EL (cell line): ENCODE measurements at regions not wholly inside any gene's neighbourhood (a gene's known extent, or its start where the extent isn't known, plus 50 kb on each side); places are given as distances from the start of the nearest gene placed in this dataset.

Experiments used
- DNase-seq: peaks from one replicate; pipeline ENCODE4 v3.0.0-alpha.2; 2016

DNA sequence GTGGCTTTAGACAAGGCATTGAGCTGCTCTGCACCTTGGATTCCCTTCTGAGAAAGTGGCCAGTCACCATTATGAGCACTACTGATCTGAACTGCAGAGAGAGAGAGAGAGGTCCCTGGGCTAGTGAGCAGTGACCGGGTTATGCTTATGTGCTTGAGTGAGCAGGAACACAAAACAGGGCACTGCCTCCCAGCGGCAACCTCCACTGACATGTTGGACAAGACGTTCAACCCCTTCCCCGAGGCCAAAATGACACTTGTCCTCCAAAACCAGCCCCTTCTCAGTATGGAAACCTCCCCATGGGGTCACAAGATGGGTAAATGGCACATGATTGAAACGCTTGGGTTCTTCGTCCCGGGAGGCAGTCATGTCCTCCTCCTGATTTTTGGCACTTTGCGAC, 339.4 kb upstream of the ZMIZ1 start:
- DNase-seq, result no peak

DNA sequence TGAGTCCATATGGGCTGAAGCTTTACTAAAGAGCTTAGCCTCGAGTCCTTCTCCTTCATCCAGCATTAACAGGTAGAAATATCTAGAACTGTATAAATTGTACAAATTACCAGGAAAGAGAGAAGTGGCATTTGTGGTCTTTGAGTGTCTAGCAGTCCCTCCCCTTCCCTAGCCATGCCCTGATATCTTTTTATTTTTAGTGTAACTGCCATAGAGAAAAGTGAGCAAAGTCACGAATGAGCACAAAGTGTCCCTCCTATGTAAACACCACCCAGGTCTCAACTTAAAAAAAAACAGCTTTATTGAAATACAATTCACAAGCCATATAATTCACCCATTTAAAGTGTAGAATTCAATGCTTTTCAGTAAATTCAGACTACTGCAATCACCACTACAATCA, 339.0 kb upstream of the ZMIZ1 start:
- no peak for DNase-seq

DNA sequence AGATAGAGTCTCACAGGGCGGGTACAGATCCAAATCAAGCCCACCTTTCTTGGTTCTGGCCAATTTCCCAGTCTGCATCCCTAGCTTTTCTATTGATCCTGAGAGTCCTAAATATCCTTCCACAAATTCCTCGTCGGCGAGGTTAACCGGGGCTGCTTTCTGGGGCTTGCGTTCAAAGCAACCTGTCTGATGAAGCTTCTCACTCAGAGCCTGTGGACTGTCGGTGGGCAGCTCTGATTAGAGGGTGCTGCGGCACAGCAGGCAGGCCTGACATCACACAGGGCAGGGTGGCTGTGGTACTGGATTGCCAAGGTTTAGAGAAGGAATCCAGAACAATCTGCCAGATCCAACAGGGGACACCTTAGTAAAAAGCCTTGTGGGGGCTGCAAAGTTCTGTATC, 338.0 kb upstream of the ZMIZ1 start:
- no peak for DNase-seq

DNA sequence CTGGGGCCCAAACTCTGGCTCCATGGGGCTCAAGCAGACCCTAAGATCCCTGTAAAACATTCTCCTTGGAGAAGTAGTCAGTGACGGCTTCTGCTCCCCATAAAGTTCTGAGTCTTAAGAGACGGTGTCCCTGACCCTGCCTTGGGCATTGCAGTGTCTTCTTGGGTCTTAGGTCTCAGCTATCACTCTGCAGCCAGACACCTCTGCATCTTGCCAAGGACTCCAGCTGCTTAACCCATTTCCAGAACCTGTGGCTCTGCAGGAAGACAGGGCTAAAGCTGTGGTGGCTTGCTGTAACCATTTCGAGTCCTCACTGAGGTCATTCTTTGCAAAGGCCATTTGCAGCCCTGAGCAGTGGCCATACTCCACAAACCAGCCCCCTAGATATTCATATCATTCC, 337.1 kb upstream of the ZMIZ1 start:
- DNase-seq, result no peak

DNA sequence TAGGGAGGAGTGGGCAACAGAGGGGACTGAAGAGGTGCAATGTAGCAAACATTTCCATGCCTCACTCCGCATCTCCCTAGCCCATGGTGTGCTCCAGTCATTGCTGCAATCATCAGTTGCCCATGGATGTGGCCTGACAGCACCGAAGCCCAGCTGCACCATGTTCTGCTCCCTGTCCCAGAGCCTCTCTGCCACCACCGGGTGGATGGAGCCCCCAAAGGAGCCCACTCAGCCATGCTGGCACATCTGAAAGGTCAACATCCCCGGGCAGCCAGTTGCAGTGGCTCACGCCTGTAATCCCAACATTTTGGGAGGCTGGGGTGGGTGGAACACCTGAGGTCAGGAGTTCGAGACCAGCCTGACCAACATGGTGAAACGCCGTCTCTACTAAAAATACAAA, 336.4 kb upstream of the ZMIZ1 start:
- no peak for DNase-seq

DNA sequence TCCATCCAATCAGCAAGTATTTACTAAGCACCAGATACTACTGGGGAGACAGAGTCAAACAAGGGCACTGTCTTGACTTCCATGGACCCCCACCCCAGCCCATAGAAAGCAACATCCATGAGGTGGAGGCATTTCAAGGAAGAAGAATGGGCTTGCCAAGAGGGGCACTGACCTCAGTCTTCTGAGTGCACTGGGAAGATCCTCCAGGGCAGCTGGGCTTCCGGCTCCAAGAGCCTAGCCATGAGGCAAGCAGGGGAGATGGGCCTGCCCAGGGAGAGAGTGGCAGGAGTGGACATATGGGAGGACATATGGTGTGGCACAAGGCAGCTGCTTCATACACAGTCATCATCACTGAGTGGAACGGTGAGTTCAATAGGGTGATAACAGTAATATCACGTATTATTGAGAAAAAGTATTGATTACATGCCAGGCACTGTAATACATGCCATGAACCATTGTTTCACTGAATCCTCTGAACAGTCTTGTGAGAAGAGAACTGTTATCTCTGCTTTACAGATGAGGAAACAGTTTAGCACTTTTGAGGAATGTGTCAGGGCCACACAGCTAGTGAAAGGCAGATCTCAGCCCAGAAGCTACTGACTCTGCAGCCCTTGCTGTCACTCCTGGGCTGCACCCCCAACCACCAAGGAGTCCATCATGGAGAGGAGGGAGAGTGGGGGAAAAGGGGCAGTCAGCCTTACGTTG, 331.7 kb upstream of the ZMIZ1 start:
- no peak for DNase-seq

DNA sequence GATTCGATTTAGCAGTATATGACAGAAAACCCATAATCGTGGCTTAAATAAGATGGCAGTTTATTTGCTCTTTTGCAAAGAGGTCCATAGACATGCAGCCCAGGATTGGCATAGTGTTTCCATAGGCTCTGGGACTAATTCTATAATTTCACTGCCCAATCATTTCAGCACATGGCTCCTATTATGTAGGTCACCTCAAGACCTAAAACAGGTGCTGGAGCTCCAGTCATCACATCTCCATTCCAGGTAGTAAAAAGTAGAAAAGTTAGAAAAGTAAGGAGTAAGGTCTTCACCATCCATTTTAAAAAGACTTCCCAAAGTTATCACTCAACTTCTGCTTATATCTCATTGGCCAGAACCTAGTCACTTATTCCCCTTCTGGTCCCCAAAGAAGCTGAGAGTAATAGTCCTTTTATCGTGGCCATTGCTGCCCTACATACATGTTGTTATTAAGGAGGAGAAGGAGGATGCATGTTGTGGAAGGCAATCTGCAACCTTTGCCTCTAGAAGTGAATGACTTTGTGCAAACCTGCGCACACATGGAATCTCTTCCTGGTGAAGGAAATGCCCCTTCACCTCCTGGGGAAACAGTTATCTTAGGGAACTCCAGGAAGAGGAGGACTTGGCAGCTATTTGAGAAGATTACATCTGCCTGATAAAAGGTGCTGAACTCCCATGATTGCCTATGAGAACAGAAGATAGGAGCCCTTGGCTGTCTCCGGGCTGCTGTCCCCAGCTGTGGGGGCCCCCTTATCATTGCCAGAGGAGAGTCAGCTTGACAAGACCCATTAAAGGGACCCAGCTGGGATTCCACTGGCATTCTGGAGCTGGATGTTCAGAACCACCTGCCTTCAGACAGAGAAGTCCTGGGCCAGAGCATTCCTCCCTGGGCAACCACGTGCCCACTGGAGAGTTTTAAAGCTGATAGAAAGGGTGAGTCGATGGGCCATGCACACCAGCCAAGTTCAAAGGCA, 330.6 kb upstream of the ZMIZ1 start:
- no peak for DNase-seq

DNA sequence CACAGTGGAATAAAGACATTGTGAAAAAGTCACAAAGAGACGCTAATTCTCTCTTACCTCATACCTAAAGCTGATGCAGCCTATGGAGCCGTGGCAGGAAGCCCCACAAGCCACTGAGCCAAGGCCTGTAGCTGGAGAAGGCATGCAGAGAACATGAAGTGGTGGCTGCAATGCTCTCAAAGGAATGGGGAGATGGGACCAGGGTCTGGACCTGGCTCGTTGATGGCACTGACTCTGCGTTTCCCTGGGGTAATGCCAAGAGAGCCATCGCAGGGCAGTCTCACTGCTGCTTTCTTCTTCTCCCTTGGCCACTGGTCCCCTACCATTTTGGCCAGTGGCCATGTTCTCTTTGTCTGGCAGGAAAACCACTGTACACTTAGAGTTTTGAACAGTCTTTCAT, 329.9 kb upstream of the ZMIZ1 start:
- no peak for DNase-seq

DNA sequence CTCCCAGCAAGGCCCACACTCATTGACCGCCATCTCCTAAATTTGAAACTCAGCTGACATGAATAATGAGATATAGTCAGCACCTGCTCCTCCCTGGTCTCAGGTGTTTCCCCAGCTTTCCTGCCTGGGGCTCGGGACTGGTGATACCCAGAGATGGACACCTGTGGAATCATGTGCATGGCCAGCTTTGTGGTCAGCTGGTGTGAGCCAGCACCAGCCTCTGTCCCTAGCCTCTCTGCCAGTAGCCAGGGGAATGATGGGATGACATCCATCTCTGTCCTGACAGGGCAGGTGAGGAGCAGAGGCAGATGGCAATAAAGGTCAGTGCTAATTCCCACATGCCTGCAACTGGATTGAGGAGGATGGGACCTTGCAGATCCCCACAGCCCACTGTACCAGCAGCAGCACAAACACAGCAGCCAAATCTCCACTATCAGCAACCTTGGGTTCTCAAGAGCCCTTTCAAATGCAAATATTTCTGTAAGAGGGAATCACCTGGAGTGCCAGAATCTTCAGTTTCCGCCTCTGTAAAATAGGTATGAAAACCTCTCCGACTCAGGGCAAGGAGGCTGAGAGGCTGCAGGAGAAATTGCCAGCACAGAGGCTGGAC, 329.2 kb upstream of the ZMIZ1 start:
- DNase-seq, result no peak

DNA sequence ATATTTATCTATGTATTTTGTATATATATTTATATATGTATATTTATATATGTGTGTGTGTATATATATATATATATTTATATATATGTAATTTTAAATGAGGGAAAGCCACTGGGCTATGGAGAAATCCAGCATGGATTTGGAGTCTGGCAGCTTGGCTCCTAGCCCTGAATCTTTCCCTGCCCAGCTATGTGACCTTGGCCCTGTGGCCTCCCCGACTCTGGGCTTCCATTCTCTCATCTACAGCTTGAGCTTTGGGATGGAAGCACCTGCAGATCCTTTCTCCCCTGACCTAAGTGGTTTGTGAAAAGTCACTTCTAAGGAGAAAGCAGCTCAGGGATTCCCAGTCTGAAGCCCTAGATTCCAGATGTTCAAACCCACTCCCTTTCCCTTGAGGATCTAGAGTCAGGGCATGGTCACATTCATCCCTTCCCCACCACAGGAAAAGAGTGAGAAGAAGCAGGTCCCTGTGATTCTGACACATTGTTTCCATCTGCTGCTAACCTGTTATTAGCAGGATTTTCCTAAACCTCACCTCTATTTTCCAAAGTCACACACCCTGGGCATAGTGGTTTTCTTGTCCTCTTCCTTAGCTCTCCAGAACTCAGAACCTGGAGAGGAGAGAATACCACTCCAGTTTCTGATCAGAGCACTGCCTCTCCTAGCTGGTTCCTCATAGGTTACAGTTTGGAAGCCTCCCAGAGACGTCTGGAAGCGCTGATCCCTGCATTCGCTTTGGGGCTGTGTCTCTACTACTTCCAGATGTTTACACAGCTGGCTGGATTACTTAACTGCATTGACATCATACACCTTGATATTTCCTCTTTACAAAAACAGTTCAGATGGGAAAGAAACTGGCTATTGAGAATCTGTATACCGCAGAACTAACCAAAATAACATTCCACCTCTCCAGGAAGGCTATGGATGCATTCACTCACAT, 327.5 kb upstream of the ZMIZ1 start:
- DNase-seq, result no peak

DNA sequence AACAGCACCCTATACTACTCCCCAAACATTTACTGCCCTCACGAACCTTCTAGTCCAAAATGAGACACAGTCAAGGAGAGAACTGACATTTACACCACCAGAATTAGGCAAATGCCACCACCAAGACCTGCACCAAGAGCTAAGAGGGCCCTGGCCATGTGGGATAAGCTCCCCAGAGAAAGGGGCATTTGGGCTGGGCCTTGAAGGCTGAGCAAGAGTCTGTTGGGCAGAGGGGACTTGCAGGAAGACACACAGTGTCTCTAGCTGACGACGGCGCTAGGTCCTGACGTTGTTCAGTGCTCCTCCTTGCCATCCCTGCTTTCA, 326.4 kb upstream of the ZMIZ1 start:
- no peak for DNase-seq

DNA sequence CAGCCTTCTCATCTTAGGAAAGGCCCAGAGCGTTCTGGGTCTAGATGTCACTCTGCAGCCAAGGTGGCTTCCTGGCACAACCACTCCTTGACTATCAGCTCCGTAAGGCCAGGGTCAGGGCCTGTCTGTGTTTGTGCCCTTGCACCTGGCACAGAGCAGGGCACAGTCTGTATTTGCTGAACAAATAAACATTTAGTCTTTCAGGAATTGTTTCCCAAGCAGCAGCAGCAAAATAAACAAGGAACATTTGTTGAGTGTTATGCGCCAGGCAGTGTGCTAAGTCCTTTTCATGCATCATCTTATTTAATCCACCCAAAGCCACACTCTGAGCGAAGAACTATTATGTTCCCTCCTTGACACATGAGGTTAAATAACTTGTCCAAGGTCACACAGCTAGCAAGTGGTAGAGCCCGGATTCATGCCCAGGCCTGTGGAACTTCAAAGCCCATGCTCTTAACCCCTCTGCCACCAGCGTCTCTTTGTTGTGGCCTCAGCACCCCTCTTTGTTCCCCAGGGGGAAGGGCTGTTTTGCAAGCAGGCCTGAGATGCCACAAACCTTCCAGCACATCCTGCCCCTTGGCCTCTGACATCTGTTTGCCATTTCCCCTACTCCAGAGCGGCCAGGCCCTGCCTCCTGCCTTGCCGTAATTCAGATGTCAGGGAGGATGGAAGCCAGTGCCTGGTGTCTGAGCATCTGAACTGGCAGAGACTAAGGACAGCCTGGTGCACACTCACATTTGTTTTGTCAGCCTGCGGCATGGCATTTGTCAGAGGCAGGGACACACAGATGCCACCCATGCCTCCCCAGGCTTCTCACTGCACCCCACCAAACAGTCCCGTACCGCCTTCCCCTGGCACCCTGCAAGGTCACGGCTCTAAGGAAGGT, 325.8 kb upstream of the ZMIZ1 start:
- DNase-seq, result no peak

DNA sequence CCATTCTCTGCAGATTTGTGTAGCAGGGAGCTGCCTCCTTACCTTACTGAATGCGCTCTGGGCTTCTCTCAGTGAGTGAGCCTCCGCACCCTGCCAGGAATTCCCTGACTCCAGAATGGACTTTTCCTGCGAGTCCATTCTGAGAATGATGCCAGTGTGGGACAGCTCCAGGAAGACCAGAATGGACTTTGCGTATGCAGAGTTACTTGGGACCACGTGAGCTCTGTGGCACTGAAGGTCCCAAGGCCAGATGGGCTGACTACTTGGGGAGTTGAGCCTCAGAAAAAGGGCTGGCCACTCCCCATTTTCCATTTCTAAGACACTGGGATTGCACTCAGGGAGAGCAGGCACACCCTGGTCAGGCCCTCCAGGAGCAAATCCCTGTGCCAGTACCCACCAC, 324.7 kb upstream of the ZMIZ1 start:
- no peak for DNase-seq

DNA sequence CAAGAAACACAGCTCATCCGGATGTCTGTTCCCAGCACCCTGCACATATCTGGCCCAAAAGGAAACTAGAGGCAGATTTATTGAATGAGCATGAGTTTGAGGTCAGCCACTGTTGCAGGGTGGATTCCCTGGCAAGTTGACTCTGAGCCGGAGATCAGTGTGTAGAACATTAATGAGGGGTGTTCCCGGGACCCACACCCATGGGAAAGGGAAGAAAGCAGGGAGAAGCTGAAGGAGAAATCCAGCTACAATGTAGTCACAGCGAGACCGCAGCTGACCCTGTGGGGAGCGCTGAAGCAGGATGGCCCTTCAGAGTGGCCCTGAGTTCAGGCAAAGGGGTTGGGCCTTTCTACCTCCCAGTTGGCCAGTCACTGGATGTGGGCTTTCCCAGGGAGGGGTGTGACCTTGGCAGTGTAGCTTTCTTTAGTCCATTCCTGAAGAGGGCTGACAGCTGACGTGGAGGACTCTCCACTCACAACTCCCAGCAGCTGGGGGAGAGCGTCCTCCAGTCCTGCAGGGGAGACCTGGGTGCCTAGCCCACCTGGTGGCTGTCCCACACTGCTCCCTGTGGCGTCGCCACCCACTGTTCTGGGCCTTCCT, 324.2 kb upstream of the ZMIZ1 start:
- DNase-seq, result no peak

DNA sequence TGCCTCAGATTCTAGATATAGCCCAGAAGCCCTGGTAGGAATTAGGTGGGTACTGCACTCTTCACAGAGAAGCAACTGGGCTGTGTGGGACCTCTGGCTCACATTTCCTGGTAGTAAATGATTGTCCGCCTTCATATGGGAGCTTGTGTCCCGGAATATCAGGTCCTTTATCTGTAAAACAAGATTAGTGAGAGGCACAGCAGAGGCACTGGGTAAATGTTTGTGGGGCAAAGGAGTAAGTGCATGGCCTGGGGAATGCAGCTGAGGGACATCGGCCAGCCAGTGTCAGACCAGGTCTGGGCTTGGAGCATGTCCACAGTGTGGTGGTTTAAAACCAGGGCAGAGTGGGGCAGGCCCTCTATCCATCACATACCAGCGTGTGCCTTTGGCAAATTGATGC, 323.3 kb upstream of the ZMIZ1 start:
- no peak for DNase-seq

DNA sequence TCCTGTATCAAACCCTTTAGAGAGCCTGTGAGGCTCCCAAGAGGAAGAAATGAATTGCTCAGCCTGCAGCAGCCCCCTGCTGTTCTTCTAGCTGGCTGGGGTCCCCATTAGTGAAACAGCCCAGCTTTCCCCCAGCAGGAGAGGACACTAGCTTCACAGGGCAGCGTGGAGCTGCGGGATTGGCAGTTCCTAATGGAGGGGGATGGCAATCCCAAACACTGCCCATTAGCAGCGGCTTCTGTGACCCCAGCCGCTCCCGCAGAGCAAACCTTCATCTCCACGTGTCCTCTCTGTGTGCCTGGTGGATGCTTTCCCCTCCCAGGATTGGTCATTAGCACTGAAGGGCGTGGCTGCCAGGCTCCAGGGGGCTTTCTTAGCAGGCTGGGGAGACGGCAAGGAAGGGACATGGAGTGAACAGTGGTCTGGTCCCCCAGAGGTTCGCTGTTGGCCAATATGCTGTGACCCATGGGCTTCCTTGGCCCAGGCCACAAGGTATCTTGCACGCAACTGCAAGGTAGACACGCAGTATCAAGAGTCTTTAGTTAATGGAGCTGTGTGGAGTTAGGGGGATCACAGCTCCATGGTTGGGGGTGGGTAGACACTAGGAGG, 322.5 kb upstream of the ZMIZ1 start:
- DNase-seq, result no peak

DNA sequence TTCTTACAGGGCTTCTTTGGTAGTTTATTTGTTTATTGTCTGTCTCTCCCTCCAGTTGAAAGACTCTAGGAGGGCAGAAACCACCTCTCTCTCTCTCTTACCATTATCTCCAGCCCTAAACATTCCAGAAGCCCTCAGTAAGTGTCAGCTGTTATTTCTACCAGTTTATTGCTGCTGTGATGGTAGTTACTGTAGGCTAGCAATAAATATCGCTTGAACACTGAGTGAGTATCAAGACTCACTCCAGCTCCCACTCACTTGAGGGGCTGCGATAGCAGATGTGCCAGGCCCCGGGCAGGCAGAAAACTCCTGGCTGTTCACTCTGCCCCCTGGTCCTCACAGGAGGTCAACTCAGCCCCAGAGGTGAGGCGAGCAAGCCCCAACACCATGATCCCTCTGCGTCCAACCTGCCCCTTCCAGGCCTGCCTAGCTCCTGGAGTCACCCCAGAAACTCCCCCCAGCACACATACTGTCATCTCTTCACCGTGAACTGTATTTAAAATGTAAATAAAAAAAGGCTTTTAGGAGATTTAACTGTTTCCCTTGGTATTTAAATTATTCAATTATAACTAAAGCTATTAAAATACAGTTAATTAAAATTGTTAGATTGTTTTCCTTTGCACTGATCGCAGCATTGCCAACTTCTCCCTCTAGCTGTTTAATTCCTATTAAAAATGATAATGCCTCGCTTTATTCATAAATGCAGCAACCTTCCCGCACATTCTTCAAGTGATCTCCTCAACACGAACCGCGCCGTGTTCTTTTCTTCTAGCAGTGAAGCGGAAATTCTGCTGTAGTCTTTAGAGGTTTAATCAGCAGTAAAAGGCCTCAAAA, 321.1 kb upstream of the ZMIZ1 start:
- DNase-seq, result no peak

DNA sequence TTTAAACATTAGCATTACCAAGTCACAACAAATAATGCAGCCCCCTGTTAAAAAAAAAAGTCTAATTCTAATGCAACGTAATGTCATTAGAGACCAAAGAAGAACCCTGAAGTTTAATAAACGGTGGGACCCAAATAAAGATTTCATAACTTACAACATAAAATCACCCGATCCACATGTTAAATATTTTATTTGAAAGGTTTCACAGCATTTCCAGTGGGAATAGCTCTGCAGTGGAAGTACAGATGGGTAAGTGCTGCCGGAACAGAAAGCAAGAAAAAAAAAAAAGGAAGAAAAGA, 320.6 kb upstream of the ZMIZ1 start:
- DNase-seq, result no peak

DNA sequence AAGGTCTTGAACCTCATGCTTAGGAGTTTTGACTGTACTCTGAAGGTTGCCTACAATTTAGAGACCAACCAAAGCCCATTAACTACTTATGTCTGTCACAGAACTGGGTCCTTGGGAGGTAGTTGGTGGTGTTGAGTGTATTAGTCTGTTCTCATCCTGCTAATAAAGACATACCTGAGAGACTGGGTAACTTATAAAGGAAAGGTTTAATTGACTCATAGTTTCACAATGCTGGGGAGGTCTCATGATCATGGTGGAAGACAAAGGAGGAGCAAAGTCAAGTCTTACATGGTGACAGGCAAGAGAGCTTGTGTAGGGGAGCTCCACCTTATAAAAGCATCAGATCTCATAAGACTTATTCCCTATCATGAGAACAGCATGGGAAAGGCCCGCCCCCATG, 319.6 kb upstream of the ZMIZ1 start:
- no peak for DNase-seq

DNA sequence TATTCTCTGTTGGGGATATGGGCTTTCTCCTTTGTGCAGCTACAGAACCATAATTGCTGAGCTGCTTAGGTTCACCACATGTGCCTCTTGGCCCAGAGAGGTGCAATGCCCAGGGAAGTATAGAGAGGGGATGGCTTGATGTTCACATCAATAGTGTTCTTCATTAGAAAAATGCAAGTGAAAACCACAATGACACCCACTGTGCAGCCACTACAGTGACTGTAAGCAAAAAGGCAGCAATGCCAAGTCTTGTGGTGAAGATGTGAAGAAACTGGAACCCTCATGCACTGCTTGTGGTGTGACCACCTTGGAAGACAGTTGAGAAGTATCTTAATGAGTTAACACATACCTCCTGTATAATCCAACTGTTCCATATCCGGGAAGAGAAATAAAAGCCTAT, 318.9 kb upstream of the ZMIZ1 start:
- no peak for DNase-seq
